ENCODE measurements at regions not wholly inside any gene's neighbourhood (a gene's known extent, or its start where the extent isn't known, plus 50 kb on each side); places are given as distances from the start of the nearest gene placed in this dataset.
"Not testable (repeated sequence)": the region's sequence is repeated elsewhere in the genome, so short reads cannot be mapped to it uniquely, and the experiment has no call there.

GRCh38 chr4:162830899-162831298 is 335.8 kb downstream of the NAF1 start:
- no peak overlapping the region for H3K27ac ChIP-seq
- TF ChIP-seq CTCF (IDR thresholded peaks at IDR 0.05) (no peak), POLR2A (IDR thresholded peaks at IDR 0.05) (no peak), EP300 (IDR thresholded peaks at IDR 0.05) (no peak)
- H3K4me1 ChIP-seq (ENCODE audit: insufficient read depth): no peaks in the 10 kb centered on the region
- WGBS, 3 donors: 88 to 94% (median 91%) methylated on average over 3 of the region's 3 CpGs
- intact Hi-C loops (cut with DNase I): no loop called here
- DNase-seq: no peak
- no peaks in the 10 kb centered on the region for H3K27me3 ChIP-seq
- no peaks in the 10 kb centered on the region for H3K36me3 ChIP-seq
- no peaks in the 10 kb centered on the region for H3K9me3 ChIP-seq
- no peak overlapping the region for H3K4me3 ChIP-seq

- H3K27ac ChIP-seq; H3K27me3 ChIP-seq; intact Hi-C loops (cut with DNase I); DNase-seq; H3K4me1 ChIP-seq (ENCODE audit: insufficient read depth); H3K4me3 ChIP-seq; H3K36me3 ChIP-seq; H3K9me3 ChIP-seq: not testable (repeated sequence)
- WGBS, 3 donors: 85 to 91% (median 87%) methylated on average over 9 of the region's 9 CpGs
Measured at GRCh38 chr4:162817374-162817773, 349.3 kb downstream of the NAF1 start.

- no peaks in the 10 kb centered on the region for H3K4me1 ChIP-seq (ENCODE audit: insufficient read depth)
- DNase-seq: no peak
- 71 to 85% (median 81%) methylated on average over 4 of the region's 4 CpGs for WGBS, 3 donors
- H3K27ac ChIP-seq: no peak overlapping the region
- TF ChIP-seq CTCF (IDR thresholded peaks at IDR 0.05): no peak
- TF ChIP-seq EP300 (IDR thresholded peaks at IDR 0.05): no peak
- TF ChIP-seq POLR2A (IDR thresholded peaks at IDR 0.05): no peak
- H3K36me3 ChIP-seq: no peaks in the 10 kb centered on the region
- no peaks in the 10 kb centered on the region for H3K9me3 ChIP-seq
- H3K4me3 ChIP-seq: no peak overlapping the region
- intact Hi-C loops (cut with DNase I): no loop called here
- no peaks in the 10 kb centered on the region for H3K27me3 ChIP-seq
Measured at GRCh38 chr4:162804351-162804924, 362.3 kb downstream of the NAF1 start.

- Histone ChIP-seq H3K27me3 (no peaks in the 10 kb centered on the region), H3K36me3 (no peaks in the 10 kb centered on the region), H3K4me1 (ENCODE audit: insufficient read depth) (no peaks in the 10 kb centered on the region), H3K4me3 (no peak overlapping the region), H3K9me3 (no peaks in the 10 kb centered on the region), H3K27ac (no peak overlapping the region)
- TF ChIP-seq EP300 (IDR thresholded peaks at IDR 0.05) (no peak), POLR2A (IDR thresholded peaks at IDR 0.05) (no peak), CTCF (IDR thresholded peaks at IDR 0.05) (no peak)
- intact Hi-C loops (cut with DNase I): no loop called here
- no peak for DNase-seq
Measured at GRCh38 chr4:162803378-162803777, 363.3 kb downstream of the NAF1 start.

GRCh38 chr4:162797108-162797507 is 369.6 kb downstream of the NAF1 start:
- WGBS, 3 donors: 62 to 81% (median 81%) methylated on average over 1 of the region's 1 CpG
- no peaks in the 10 kb centered on the region for H3K27me3 ChIP-seq
- no peak overlapping the region for H3K27ac ChIP-seq
- H3K4me3 ChIP-seq: no peak overlapping the region
- no peaks in the 10 kb centered on the region for H3K36me3 ChIP-seq
- no peak for DNase-seq
- no peaks in the 10 kb centered on the region for H3K9me3 ChIP-seq
- intact Hi-C loops (cut with DNase I): no loop called here
- H3K4me1 ChIP-seq (ENCODE audit: insufficient read depth): no peaks in the 10 kb centered on the region
- TF ChIP-seq CTCF (IDR thresholded peaks at IDR 0.05): no peak
- no peak for TF ChIP-seq POLR2A (IDR thresholded peaks at IDR 0.05)
- no peak for TF ChIP-seq EP300 (IDR thresholded peaks at IDR 0.05)
